DND-41 (cell line): ENCODE measurements at regions not wholly inside any gene's neighbourhood (a gene's known extent, or its start where the extent isn't known, plus 50 kb on each side); places are given as distances from the start of the nearest gene placed in this dataset.

Experiments used
- ATAC-seq: fragments of 200-7000 bp; cut with Tn5 transposase; 3 replicates; pipeline ENCODE4 v1.9.1; 2021; ENCODE audit warnings: low read depth; ENCODE audit not compliant: insufficient read depth
- DNase-seq: peaks from one replicate; pipeline ENCODE4 v3.0.0-alpha.2; 2020
- H2AFZ ChIP-seq: 2 replicates; pipeline ENCODE4 v1.6.0; 2012; ENCODE audit warnings: low read depth, low read length
- H3K27ac ChIP-seq: 2 replicates; pipeline ENCODE4 v1.5.1; 2012; ENCODE audit warnings: low read length, inconsistent platforms
- H3K27me3 ChIP-seq: fragments of 200-600 bp; sonication (generic); 2 replicates; pipeline ENCODE4 v1.6.0; 2012; ENCODE audit warnings: low read length, mild to moderate bottlenecking, inconsistent platforms; ENCODE audit not compliant: insufficient read depth, poor library complexity
- H3K36me3 ChIP-seq: 2 replicates; pipeline ENCODE4 v1.5.1; 2012; ENCODE audit warnings: low read length, inconsistent platforms; ENCODE audit not compliant: insufficient read depth
- H3K4me1 ChIP-seq: 2 replicates; pipeline ENCODE4 v1.5.1; 2012; ENCODE audit warnings: mild to moderate bottlenecking, low read length; ENCODE audit not compliant: insufficient read depth
- H3K4me2 ChIP-seq: 2 replicates; pipeline ENCODE4 v1.6.0; 2012; ENCODE audit warnings: mild to moderate bottlenecking, moderate library complexity, low read length, inconsistent platforms; ENCODE audit not compliant: insufficient read depth
- H3K4me3 ChIP-seq, 2 experiments: fragments of 200-600 bp in 1 of 2; shearing (Covaris generic) in 1 of 2; 2 replicates each; pipeline ENCODE4 v1.5.1; 2012 to 2016; ENCODE audit warnings: inconsistent platforms in 2 of 2, low read length in 2 of 2, mild to moderate bottlenecking in 2 of 2, low read depth in 1 of 2, moderate library complexity in 1 of 2
- H3K79me2 ChIP-seq: 2 replicates; pipeline ENCODE4 v1.6.0; 2012; ENCODE audit warnings: low read length, inconsistent platforms; ENCODE audit not compliant: insufficient read depth
- H3K9ac ChIP-seq: 2 replicates; pipeline ENCODE4 v1.6.0; 2012; ENCODE audit warnings: low read depth, mild to moderate bottlenecking, inconsistent platforms, low read length, moderate library complexity
- H3K9me3 ChIP-seq: 2 replicates; pipeline ENCODE4 v1.5.1; 2012; ENCODE audit warnings: low read length, moderate library complexity, mild to moderate bottlenecking, inconsistent platforms; ENCODE audit not compliant: insufficient read depth, severe bottlenecking
- H4K20me1 ChIP-seq: 2 replicates; pipeline ENCODE4 v1.6.0; 2012; ENCODE audit warnings: low read length; ENCODE audit not compliant: insufficient read depth
- CTCF ChIP-seq: IDR thresholded peaks from 2 replicates; pipeline ENCODE4 v1.5.1; 2012; ENCODE audit warnings: borderline replicate concordance, low read length, moderate library complexity, mild to moderate bottlenecking; ENCODE audit not compliant: poor library complexity, severe bottlenecking; ENCODE audit errors: extremely low read depth
- EZH2 ChIP-seq: IDR thresholded peaks from 3 replicates; pipeline ENCODE4 v1.6.1; 2012; ENCODE audit warnings: borderline replicate concordance, low read depth, mild to moderate bottlenecking, moderate library complexity, low read length, inconsistent platforms; ENCODE audit not compliant: severe bottlenecking

GRCh38 chr2:196399722-196400691, 228.6 kb upstream of the STK17B start:
- Histone ChIP-seq H3K9me3 (no peaks in the 10 kb centered on the region), H3K27me3 (no peaks in the 10 kb centered on the region), H3K79me2 (no peaks in the 10 kb centered on the region), H3K9ac (no peak overlapping the region), H3K4me2 (no peak overlapping the region), H3K36me3 (no peaks in the 10 kb centered on the region), H2AFZ (peak overlapping the region; percentile 32; the same call in 1 of the 2 replicates), H4K20me1 (no peaks in the 10 kb centered on the region), H3K27ac (peak overlapping the region; percentile 3; the same call in 1 of the 2 replicates), H3K4me3 (no peak overlapping the region), H3K4me1 (peaks cover 15% of the 10 kb centered on the region)
- TF ChIP-seq EZH2 (no peak), CTCF (no peak)
- peak; percentile 16 for DNase-seq
- ATAC-seq, result peak; percentile 77

DNA sequence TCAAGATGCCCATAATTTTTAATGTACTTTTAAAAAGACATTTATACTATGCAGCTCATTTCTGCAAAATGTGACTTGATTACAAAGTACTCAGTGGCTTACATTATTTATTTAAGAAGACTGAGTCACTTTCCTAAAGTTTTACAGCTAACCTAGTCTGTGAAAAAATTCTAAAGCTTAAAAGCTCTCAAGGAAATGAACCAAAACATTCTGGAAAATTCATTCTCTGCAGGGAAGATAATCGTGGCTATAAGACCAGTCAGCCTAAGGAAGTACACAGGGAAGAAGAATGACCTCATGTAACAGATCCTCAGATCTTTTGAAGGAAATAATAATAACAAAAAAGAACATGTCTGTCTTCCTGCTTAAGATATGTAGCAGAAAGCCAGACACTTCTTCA, 232.1 kb upstream of the STK17B start:
- no peak for ATAC-seq
- H3K4me1 ChIP-seq, result peaks cover 15% of the 10 kb centered on the region
- no peak overlapping the region for H3K27ac ChIP-seq
- H2AFZ ChIP-seq, result no peak overlapping the region
- no peaks in the 10 kb centered on the region for H3K36me3 ChIP-seq
- DNase-seq, result no peak
- H3K79me2 ChIP-seq, result no peaks in the 10 kb centered on the region
- no peak for TF ChIP-seq EZH2
- TF ChIP-seq CTCF, result no peak
- no peak overlapping the region for H3K4me3 ChIP-seq
- no peaks in the 10 kb centered on the region for H4K20me1 ChIP-seq
- H3K27me3 ChIP-seq, result no peaks in the 10 kb centered on the region
- H3K9me3 ChIP-seq, result no peaks in the 10 kb centered on the region
- no peak overlapping the region for H3K4me2 ChIP-seq
- H3K9ac ChIP-seq, result no peak overlapping the region

GRCh38 chr2:196404276-196404675, 232.9 kb upstream of the STK17B start:
- TF ChIP-seq CTCF (no peak), EZH2 (no peak)
- no peak for ATAC-seq
- Histone ChIP-seq H3K27me3 (no peaks in the 10 kb centered on the region), H3K4me3 (no peak overlapping the region), H3K4me1 (peaks cover 13% of the 10 kb centered on the region), H3K27ac (no peak overlapping the region), H4K20me1 (no peaks in the 10 kb centered on the region), H3K9ac (no peak overlapping the region), H3K79me2 (no peaks in the 10 kb centered on the region), H3K9me3 (no peaks in the 10 kb centered on the region), H3K36me3 (no peaks in the 10 kb centered on the region), H3K4me2 (no peak overlapping the region), H2AFZ (no peak overlapping the region)
- DNase-seq, result no peak
